Activated naive CD8-positive, alpha-beta T cell treated with anti-CD3 and anti-CD28 coated beads for 36 hours (primary cell): ENCODE measurements at regions not wholly inside any gene's neighbourhood (a gene's known extent, or its start where the extent isn't known, plus 50 kb on each side); places are given as distances from the start of the nearest gene placed in this dataset.

ENCODE experiments used
- DNase-seq: peaks from one replicate; pipeline ENCODE4 v3.0.0; 2021
- H3K27ac Mint-ChIP-seq: one replicate; pipeline ENCODE4 v1.8.0; 2022; ENCODE audit warnings: mild to moderate bottlenecking, moderate library complexity, mixed read lengths
- H3K27me3 Mint-ChIP-seq: one replicate; pipeline ENCODE4 v1.8.0; 2022; ENCODE audit warnings: mild to moderate bottlenecking, mixed read lengths
- H3K36me3 Mint-ChIP-seq: one replicate; pipeline ENCODE4 v1.8.0; 2021; ENCODE audit warnings: mild to moderate bottlenecking, mixed read lengths
- H3K4me1 Mint-ChIP-seq: one replicate; pipeline ENCODE4 v1.8.0; 2021; ENCODE audit warnings: mixed read lengths
- H3K4me3 Mint-ChIP-seq: one replicate; pipeline ENCODE4 v1.8.0; 2022; ENCODE audit warnings: mild to moderate bottlenecking, moderate library complexity, mixed read lengths
- H3K9me3 Mint-ChIP-seq: one replicate; pipeline ENCODE4 v1.8.0; 2022; ENCODE audit warnings: mixed read lengths

GRCh38 chr2:8388781-8389180 is 293.1 kb upstream of the ID2 start:
- peaks cover 5% of the 10 kb centered on the region for H3K27me3 Mint-ChIP-seq
- H3K9me3 Mint-ChIP-seq, result no peaks in the 10 kb centered on the region
- H3K4me1 Mint-ChIP-seq, result peaks cover 13% of the 10 kb centered on the region
- no peak overlapping the region for H3K4me3 Mint-ChIP-seq
- no peaks in the 10 kb centered on the region for H3K36me3 Mint-ChIP-seq
- DNase-seq, result no peak
- H3K27ac Mint-ChIP-seq, result no peak overlapping the region

GRCh38 chr2:8389431-8390108 is 292.3 kb upstream of the ID2 start:
- Mint-ChIP-seq H3K4me3 (no peak overlapping the region), H3K9me3 (no peaks in the 10 kb centered on the region), H3K36me3 (no peaks in the 10 kb centered on the region), H3K4me1 (peaks cover 6% of the 10 kb centered on the region), H3K27ac (no peak overlapping the region), H3K27me3 (peaks cover 5% of the 10 kb centered on the region)
- no peak for DNase-seq

GRCh38 chr2:8391126-8391525 is 290.7 kb upstream of the ID2 start:
- Mint-ChIP-seq H3K36me3 (no peaks in the 10 kb centered on the region), H3K27me3 (peaks cover 6% of the 10 kb centered on the region), H3K9me3 (no peaks in the 10 kb centered on the region), H3K4me3 (no peak overlapping the region), H3K4me1 (peaks cover 4% of the 10 kb centered on the region), H3K27ac (no peak overlapping the region)
- no peak for DNase-seq

- no peak overlapping the region for H3K4me3 Mint-ChIP-seq
- H3K4me1 Mint-ChIP-seq, result peaks cover 4% of the 10 kb centered on the region
- H3K27ac Mint-ChIP-seq, result no peak overlapping the region
- H3K36me3 Mint-ChIP-seq, result no peaks in the 10 kb centered on the region
- DNase-seq, result no peak
- no peaks in the 10 kb centered on the region for H3K9me3 Mint-ChIP-seq
- peaks cover 6% of the 10 kb centered on the region for H3K27me3 Mint-ChIP-seq
These were observed 290.3 kb upstream of the ID2 start for GRCh38 chr2:8391584-8391983.

- no peaks in the 10 kb centered on the region for H3K9me3 Mint-ChIP-seq
- H3K4me1 Mint-ChIP-seq, result peaks cover 4% of the 10 kb centered on the region
- no peak overlapping the region for H3K27ac Mint-ChIP-seq
- H3K27me3 Mint-ChIP-seq, result peaks cover 6% of the 10 kb centered on the region
- no peak overlapping the region for H3K4me3 Mint-ChIP-seq
- no peak for DNase-seq
- H3K36me3 Mint-ChIP-seq, result no peaks in the 10 kb centered on the region
These were observed 289.6 kb upstream of the ID2 start for GRCh38 chr2:8392098-8392866.

GRCh38 chr2:8393506-8393905 is 288.4 kb upstream of the ID2 start:
- no peak for DNase-seq
- Mint-ChIP-seq H3K27ac (no peak overlapping the region), H3K9me3 (no peaks in the 10 kb centered on the region), H3K4me1 (peaks cover 4% of the 10 kb centered on the region), H3K27me3 (peaks cover 6% of the 10 kb centered on the region), H3K36me3 (no peaks in the 10 kb centered on the region), H3K4me3 (no peak overlapping the region)

GRCh38 chr2:8394131-8394530 is 287.7 kb upstream of the ID2 start:
- H3K27ac Mint-ChIP-seq, result no peak overlapping the region
- no peak for DNase-seq
- H3K27me3 Mint-ChIP-seq, result peaks cover 6% of the 10 kb centered on the region
- H3K4me1 Mint-ChIP-seq, result peaks cover 2% of the 10 kb centered on the region
- H3K36me3 Mint-ChIP-seq, result no peaks in the 10 kb centered on the region
- no peak overlapping the region for H3K4me3 Mint-ChIP-seq
- peaks cover 2% of the 10 kb centered on the region for H3K9me3 Mint-ChIP-seq

GRCh38 chr2:8394569-8395359 is 287.1 kb upstream of the ID2 start:
- H3K36me3 Mint-ChIP-seq, result no peaks in the 10 kb centered on the region
- H3K9me3 Mint-ChIP-seq, result peaks cover 2% of the 10 kb centered on the region
- no peak overlapping the region for H3K4me3 Mint-ChIP-seq
- no peaks in the 10 kb centered on the region for H3K4me1 Mint-ChIP-seq
- peaks cover 6% of the 10 kb centered on the region for H3K27me3 Mint-ChIP-seq
- H3K27ac Mint-ChIP-seq, result no peak overlapping the region
- DNase-seq, result no peak

- Mint-ChIP-seq H3K9me3 (peaks cover 2% of the 10 kb centered on the region), H3K27ac (no peak overlapping the region), H3K4me3 (no peak overlapping the region), H3K36me3 (no peaks in the 10 kb centered on the region), H3K27me3 (peaks cover 8% of the 10 kb centered on the region), H3K4me1 (no peaks in the 10 kb centered on the region)
- no peak for DNase-seq
These were observed 286.1 kb upstream of the ID2 start for GRCh38 chr2:8395718-8396117.

- H3K4me3 Mint-ChIP-seq, result no peak overlapping the region
- peaks cover 2% of the 10 kb centered on the region for H3K9me3 Mint-ChIP-seq
- H3K4me1 Mint-ChIP-seq, result no peaks in the 10 kb centered on the region
- H3K27ac Mint-ChIP-seq, result no peak overlapping the region
- H3K36me3 Mint-ChIP-seq, result no peaks in the 10 kb centered on the region
- H3K27me3 Mint-ChIP-seq, result peaks cover 9% of the 10 kb centered on the region
- no peak for DNase-seq
These were observed 283.7 kb upstream of the ID2 start for GRCh38 chr2:8398040-8398668.

- no peaks in the 10 kb centered on the region for H3K36me3 Mint-ChIP-seq
- H3K4me3 Mint-ChIP-seq, result no peak overlapping the region
- H3K27ac Mint-ChIP-seq, result no peak overlapping the region
- no peaks in the 10 kb centered on the region for H3K4me1 Mint-ChIP-seq
- DNase-seq, result no peak
- peaks cover 9% of the 10 kb centered on the region for H3K27me3 Mint-ChIP-seq
- H3K9me3 Mint-ChIP-seq, result peaks cover 2% of the 10 kb centered on the region
These were observed 282.1 kb upstream of the ID2 start for GRCh38 chr2:8399731-8400130.

GRCh38 chr2:8400196-8400595 is 281.7 kb upstream of the ID2 start:
- Mint-ChIP-seq H3K4me3 (no peak overlapping the region), H3K36me3 (no peaks in the 10 kb centered on the region), H3K9me3 (peaks cover 2% of the 10 kb centered on the region), H3K27ac (no peak overlapping the region), H3K27me3 (peaks cover 6% of the 10 kb centered on the region), H3K4me1 (no peaks in the 10 kb centered on the region)
- no peak for DNase-seq

GRCh38 chr2:8402222-8402621 is 279.6 kb upstream of the ID2 start:
- Mint-ChIP-seq H3K27ac (no peak overlapping the region), H3K36me3 (no peaks in the 10 kb centered on the region)
- DNase-seq, result no peak

GRCh38 chr2:8403876-8404275 is 278.0 kb upstream of the ID2 start:
- Mint-ChIP-seq H3K9me3 (no peaks in the 10 kb centered on the region), H3K36me3 (no peaks in the 10 kb centered on the region), H3K27me3 (peaks cover 3% of the 10 kb centered on the region), H3K4me1 (peaks cover 7% of the 10 kb centered on the region), H3K27ac (no peak overlapping the region), H3K4me3 (no peak overlapping the region)
- DNase-seq, result no peak

More at GRCh38 chr2:8402222-8402621, 279.6 kb upstream of the ID2 start:
- Mint-ChIP-seq H3K27me3 (peaks cover 3% of the 10 kb centered on the region), H3K4me3 (no peak overlapping the region), H3K4me1 (no peaks in the 10 kb centered on the region), H3K9me3 (peaks cover 2% of the 10 kb centered on the region)

- Mint-ChIP-seq H3K27ac (no peak overlapping the region), H3K4me1 (peaks cover 18% of the 10 kb centered on the region), H3K9me3 (no peaks in the 10 kb centered on the region), H3K4me3 (no peak overlapping the region), H3K36me3 (no peaks in the 10 kb centered on the region), H3K27me3 (peaks cover 3% of the 10 kb centered on the region)
- DNase-seq, result no peak
These were observed 276.5 kb upstream of the ID2 start for GRCh38 chr2:8405334-8405733.
